ENCODE measurements at regions not wholly inside any gene's neighbourhood (a gene's known extent, or its start where the extent isn't known, plus 50 kb on each side); places are given as distances from the start of the nearest gene placed in this dataset.

- TF ChIP-seq CTCF (IDR thresholded peaks at IDR 0.05 in 2 of 3, conservative IDR thresholded peaks at IDR 0.05 in 1 of 3; ENCODE audit: borderline replicate concordance in 1 of 3, insufficient read depth in 1 of 3, low read depth in 2 of 3, low read length in 2 of 3): no peak
- TF ChIP-seq JUND (IDR thresholded peaks at IDR 0.05): no peak
- no peak for TF ChIP-seq CBX3 (IDR thresholded peaks at IDR 0.05; ENCODE audit: low read depth)
- no peak for TF ChIP-seq ZBTB33 (IDR thresholded peaks at IDR 0.05; ENCODE audit: extremely low read depth, insufficient replicate concordance, low read length)
Observed at GRCh38 chr13:106636492-106636891, 68.6 kb upstream of the ARGLU1 start.
